HG02870 (cell line): ENCODE measurements at regions not wholly inside any gene's neighbourhood (a gene's known extent, or its start where the extent isn't known, plus 50 kb on each side); places are given as distances from the start of the nearest gene placed in this dataset.
"Not testable (repeated sequence)": the region's sequence is repeated elsewhere in the genome, so short reads cannot be mapped to it uniquely, and the experiment has no call there.

Source experiments
- ATAC-seq: cut with Tn5 transposase; IDR thresholded peaks from one replicate; pipeline ENCODE4 v1.9.1; 2021; ENCODE audit warnings: mild to moderate bottlenecking, moderate library complexity; ENCODE audit not compliant: unreplicated experiment

GRCh38 chr3:124132813-124133212 is 140.9 kb upstream of the ROPN1 start:
- no peak for ATAC-seq

- ATAC-seq, result no peak
These were observed 141.5 kb upstream of the ROPN1 start for GRCh38 chr3:124133366-124133940.

- no peak for ATAC-seq
These were observed 145.3 kb upstream of the ROPN1 start for GRCh38 chr3:124137216-124137615.

- no peak for ATAC-seq
These were observed 146.2 kb upstream of the ROPN1 start for GRCh38 chr3:124138148-124138547.

- ATAC-seq, result no peak
These were observed 148.8 kb upstream of the ROPN1 start for GRCh38 chr3:124140746-124141145.

DNA sequence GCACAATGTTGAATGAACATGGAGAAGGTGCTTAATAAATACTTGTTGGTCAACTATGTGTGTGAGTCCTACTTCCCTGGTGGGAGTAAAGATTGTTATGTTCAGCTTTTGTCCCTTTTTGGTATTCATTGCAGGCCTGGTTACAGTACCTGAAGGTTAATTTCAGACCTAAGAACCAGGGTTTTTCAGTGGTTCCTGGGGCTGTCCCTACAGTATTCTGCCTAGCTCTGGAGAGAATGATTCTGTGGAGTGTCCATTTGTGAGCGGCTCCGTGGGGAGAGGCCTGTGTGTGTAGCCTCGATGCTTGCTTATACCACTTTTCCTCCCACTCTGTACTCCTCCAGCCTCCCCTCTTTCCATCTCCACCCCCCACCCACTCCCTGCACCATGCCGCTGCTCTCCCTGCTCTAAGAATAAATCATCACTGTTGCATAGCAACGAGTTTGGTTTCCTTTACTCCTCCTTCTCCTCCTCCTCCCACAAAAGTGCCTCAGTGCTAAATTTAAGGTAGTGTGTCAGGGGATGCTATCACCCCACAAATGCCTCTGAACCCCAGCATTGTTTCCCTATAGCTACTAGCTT is 150.6 kb upstream of the ROPN1 start:
- no peak for ATAC-seq

DNA sequence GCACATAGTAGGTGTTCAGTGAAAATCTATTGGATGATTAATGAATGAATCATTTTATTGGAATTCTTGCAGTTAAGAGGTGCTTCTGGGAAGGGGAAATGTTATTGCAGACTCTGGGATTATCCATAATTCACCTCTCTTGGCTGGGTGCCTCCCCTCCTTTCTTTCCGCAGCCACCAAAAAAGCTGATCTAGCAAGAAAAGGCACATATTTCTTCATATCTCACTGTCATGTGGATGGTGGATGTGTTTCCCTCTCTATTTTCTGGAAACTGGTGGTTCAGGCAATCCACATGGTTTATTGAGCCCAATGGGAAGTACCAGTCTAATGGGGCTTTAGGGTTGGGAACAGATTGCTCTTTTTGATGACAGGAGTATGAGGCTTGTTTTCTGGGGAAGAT is 151.1 kb upstream of the ROPN1 start:
- no peak for ATAC-seq

DNA sequence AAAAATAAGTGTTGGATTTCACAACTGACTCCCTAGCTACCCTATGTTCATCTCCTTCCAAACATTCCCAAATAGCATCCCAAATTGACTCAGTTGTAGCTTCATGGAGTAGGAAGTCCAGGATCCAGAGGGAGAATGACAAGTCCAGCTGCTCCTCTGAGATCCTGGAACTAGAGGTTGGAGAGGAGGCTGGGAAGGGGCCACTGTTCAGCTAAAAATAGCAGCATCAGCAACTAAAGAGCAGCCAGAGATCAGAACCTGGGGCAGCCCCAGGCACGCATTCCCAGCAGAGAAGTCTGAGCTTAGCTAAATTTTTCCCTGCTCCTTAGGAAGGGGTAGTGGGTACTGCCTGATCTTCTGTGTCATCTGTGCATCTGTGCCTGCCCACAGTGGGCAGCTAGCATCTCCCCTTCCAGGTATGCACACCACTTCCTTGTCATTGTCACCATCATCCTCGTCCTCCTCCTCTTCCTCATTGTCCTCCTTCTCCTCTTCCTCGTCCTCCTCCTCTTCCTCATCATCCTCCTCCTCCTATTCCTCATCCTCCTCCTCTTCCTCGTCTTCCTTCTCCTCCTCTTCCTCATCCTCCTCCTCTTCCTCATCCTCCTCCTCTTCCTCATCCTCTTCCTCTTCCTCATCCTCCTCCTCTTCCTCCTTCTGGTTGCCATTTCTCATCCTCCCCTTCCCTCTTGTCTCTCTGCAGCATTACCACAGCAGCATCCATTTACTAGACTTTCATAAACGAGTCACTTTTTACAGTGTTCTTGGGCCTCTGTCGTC is 152.3 kb upstream of the ROPN1 start:
- ATAC-seq, result no peak

DNA sequence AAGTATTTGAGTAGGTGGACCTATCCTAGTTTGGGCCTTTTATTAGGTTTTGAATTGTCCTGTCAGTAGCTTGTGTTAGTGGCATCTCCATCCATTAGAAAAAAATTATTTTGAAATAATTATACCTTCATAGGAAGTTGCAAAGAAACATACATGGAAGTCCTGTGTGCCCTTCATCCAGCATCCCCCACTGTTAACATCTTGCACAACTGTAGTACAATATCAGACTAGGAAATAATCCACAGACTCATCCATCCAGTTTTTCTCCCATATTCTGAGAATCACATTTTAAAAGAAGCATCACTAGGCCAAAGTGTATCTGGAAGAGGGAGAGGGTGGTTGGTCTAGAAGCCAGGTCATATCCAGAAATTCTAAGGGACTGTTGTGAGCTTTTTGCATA is 155.5 kb upstream of the ROPN1 start:
- ATAC-seq, result no peak

DNA sequence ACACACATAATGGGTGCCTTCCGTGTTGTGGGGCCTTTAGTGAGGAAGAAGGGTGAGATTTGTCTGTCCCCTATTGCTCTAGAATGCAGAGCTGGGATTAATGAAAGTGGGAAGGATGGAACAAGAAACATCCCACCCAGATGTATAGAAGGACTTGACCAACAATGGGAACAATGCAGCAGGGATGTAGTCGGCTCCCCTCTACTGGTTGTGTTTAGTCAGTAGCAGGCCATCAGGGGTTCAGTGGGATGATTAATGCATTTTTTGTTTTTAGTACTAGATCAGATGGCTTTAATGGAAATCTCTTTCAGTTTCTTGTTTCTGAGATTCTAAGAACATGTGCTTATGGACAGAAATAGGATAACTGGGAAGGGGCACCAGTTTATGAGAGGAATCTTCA is 156.0 kb upstream of the ROPN1 start:
- no peak for ATAC-seq

DNA sequence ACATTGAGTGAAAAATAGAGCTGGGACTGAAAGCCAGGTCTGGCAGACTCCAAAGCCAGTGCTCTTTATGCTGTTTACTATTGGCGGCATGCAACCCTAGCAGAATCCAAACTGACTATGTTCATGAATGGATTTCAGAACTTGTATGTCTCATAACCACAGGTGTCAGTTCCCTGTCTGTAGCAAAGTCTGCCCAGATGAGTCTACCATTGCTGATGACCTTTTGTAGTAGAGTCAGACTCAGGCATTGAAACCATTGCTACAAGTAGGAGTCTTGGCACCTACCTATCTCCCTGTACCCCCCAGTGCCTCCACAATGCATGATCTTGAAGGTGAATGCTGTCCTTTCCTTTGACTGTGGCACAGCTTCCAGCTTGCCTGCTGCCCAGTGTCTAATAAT is 157.2 kb upstream of the ROPN1 start:
- ATAC-seq, result no peak

DNA sequence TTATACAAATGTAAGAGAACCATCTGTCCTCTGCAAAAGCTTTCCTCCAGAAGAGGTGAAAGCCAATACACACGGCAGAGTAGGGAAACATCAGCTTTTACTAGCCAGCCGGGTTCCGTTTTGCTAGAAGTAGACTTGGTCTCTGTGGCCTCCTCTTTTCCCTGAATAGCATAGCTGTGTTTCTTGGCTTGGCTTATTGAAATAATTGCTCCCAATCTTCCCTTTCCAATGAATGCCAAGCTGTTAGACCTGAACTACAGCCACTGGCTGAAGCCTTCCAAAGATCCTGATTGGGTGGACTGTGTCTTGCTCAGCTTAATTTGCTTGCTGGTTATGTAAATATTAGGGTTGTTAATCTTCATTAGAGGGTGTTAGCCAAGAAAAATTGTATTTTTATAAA is 157.8 kb upstream of the ROPN1 start:
- no peak for ATAC-seq

- ATAC-seq, result not testable (repeated sequence)
These were observed 161.0 kb upstream of the ROPN1 start for GRCh38 chr3:124152891-124153290.

DNA sequence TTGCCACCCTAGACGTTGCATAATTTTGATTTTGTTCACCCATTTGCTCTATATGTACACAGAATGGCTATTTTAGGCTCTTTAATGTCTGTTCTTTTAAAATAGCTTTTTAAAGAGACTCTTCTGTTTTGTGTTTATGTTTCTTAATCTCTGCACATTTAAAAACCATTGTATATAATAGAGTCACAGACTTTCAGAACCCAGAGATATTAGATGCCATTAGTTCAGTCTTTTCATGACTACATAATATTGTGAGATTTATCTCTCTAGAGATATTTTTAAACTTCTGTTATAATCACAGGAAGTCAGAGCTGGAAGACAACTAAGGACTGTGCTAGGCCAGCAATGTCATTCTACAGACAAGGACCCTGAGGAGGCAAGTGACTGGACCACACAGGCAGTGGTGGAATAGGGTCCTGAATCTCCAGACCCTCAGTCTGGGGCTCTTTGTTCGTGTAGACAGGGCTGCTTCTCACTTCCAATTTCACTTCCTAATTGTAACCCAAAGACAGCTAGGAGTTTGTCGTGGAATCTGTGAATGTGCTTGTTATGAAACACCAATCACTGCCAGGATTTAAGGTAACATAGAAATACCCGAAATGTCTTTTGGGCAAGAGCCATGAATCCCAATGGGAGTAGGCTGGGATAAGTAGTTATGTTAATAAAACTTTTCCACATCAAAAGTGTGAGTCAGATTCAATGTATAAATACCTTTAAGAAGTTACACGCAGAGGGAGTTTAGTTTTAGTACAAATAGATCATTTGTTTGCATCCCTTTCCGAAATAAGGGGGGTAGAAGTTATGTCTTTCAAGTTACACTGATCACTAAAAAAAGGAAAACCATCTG is 165.2 kb upstream of the ROPN1 start:
- no peak for ATAC-seq

GRCh38 chr3:124157748-124158147 is 165.8 kb upstream of the ROPN1 start:
- ATAC-seq, result no peak

GRCh38 chr3:124158168-124158881 is 166.4 kb upstream of the ROPN1 start:
- no peak for ATAC-seq

DNA sequence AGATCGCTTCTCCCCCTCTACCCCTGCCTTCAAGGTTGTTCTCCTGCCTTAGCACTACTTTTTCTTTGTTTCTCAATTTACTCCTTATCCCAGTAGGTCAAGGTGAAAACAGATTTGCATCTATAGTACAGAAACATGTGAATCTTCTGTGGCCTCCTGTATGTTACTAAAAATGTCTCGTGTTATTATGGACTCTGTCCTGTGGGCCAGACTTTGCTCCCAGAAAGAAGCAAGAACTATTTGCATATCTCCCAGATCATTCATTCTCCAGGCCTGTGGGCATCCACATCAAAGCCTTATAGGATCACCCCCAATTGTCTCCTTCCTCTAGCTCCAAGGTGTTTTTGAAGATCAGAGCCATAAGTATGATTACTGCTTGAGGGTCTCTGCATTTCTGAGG is 169.5 kb upstream of the ROPN1 start:
- ATAC-seq, result no peak

DNA sequence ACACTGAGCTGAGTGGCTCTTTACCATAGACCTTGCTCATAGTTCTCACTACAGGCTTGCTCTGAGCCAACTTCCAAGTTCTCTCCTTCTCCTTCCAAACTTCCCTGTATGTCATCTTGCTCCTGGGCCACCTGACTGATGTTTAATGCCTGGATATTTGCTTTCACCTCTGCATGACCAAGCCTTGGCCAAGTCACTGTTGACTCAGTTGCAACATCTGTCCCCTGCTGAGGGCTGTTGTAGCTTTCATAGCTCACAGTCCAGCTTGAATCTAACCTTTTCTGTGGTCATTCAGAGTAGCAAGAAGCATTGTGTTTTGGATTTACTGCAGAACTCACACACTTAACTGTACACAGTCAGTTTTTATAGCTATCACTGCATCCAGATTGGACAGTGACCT is 171.8 kb upstream of the ROPN1 start:
- no peak for ATAC-seq

GRCh38 chr3:124168271-124168670 is 176.3 kb upstream of the ROPN1 start:
- ATAC-seq, result no peak

DNA sequence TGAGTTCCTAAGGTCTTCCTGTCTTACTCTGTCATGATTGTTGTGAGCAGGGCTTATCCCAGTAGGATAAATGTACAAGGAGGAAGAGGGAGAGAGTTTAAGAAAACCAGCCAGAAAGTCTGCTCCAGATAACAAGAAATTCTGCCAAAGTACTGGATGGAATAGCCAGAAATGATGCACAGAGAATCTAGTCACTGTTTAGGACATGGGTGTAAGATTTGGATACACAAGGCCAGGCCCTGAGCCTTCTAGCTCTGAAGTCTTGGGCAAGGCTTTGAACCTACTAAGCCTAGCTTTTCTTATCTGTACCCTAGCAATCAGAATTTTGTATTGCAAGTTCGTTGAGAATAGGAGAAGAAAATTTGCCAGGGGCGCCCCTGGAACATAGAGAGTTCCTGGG is 180.4 kb upstream of the ROPN1 start:
- no peak for ATAC-seq

GRCh38 chr3:124172816-124173215 is 180.9 kb upstream of the ROPN1 start:
- no peak for ATAC-seq
